GM12865 (cell line): ENCODE measurements at regions not wholly inside any gene's neighbourhood (a gene's known extent, or its start where the extent isn't known, plus 50 kb on each side); places are given as distances from the start of the nearest gene placed in this dataset.

ENCODE experiments used
- DNase-seq: peaks from one replicate; pipeline ENCODE4 v3.0.0; 2010; ENCODE audit warnings: low read depth
- H3K4me3 ChIP-seq: 2 replicates; pipeline ENCODE4 v1.5.1; 2011; ENCODE audit warnings: mild to moderate bottlenecking, low read depth, low read length, control low read depth
- TF ChIP-seq, protein P1 (sequence below): IDR thresholded peaks from 2 replicates; pipeline ENCODE4 v1.5.1; 2011; ENCODE audit warnings: low read length, control low read depth, low read depth, inconsistent platforms; ENCODE audit not compliant: insufficient read depth; ENCODE audit errors: missing control alignments

DNA sequence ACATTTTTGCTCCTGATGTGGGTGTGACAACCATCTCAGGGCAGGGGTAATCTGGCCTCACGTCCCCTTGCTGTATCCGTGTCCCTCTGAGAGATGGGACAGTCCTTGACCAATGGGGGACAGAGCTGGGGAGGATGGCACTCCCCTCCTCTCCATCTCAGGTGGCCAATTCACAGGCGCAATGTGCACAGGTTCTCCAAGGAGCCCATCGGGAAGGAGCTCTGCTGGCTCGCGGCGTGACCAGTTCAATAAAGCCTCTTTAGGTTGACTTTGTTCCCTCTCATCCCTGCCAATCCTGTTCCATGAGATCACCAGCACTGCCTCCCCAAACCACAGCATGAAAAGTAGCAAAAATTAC, 196.3 kb upstream of the SLC24A3 start:
- TF ChIP-seq, protein P1, sequence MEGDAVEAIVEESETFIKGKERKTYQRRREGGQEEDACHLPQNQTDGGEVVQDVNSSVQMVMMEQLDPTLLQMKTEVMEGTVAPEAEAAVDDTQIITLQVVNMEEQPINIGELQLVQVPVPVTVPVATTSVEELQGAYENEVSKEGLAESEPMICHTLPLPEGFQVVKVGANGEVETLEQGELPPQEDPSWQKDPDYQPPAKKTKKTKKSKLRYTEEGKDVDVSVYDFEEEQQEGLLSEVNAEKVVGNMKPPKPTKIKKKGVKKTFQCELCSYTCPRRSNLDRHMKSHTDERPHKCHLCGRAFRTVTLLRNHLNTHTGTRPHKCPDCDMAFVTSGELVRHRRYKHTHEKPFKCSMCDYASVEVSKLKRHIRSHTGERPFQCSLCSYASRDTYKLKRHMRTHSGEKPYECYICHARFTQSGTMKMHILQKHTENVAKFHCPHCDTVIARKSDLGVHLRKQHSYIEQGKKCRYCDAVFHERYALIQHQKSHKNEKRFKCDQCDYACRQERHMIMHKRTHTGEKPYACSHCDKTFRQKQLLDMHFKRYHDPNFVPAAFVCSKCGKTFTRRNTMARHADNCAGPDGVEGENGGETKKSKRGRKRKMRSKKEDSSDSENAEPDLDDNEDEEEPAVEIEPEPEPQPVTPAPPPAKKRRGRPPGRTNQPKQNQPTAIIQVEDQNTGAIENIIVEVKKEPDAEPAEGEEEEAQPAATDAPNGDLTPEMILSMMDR = no peak
- no peak overlapping the region for H3K4me3 ChIP-seq
- no peak for DNase-seq

DNA sequence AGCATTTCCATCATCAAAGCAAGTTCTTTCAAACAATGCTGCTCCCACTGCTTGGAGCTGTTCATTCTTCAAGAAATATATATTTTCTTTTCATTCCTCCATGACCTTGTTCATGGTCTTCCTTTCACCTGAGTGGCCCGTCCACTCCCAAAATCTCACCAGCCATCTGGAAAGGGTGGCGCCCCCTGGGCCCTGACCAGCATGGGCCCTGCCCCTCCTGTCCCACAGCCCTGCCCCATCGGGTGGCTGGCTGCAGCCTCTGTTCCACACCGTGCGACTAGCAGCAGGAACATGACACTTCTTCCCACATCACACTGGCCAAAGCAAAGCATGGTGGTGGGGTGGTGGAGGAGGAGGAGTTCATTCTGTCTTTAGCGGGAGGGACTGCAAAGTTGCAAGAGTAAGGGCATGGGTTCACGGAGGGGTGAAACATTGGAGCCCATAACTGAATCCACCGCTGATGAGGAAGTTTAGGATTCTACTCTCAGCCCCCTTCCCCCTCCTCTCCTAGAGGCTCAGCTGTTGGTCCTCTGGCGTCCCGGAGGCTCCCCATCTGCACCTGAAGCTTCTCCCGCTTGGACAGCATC, 195.2 kb upstream of the SLC24A3 start:
- H3K4me3 ChIP-seq = no peak overlapping the region
- TF ChIP-seq, protein P1 = no peak
- DNase-seq = no peak

DNA sequence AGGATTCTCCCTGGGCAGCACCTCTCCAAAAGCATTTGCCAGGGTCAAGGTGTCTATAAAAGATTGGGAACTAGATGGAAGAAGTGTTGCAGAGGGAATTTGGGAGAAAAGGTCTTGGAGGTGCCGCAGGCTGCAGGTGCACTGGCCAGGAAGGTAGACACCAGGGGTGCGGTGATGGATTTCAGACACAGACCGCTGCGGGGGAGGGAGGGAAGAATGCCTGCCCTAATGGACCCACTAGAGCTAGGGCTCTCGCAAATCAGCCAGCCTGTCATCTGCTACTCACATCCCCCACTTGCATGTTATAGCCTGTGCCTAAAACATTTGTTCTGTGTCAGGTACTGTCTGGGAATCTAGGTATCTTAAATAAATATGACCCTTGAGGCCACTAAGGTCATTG, 193.6 kb upstream of the SLC24A3 start:
- TF ChIP-seq, protein P1 = no peak
- no peak overlapping the region for H3K4me3 ChIP-seq
- DNase-seq = no peak

DNA sequence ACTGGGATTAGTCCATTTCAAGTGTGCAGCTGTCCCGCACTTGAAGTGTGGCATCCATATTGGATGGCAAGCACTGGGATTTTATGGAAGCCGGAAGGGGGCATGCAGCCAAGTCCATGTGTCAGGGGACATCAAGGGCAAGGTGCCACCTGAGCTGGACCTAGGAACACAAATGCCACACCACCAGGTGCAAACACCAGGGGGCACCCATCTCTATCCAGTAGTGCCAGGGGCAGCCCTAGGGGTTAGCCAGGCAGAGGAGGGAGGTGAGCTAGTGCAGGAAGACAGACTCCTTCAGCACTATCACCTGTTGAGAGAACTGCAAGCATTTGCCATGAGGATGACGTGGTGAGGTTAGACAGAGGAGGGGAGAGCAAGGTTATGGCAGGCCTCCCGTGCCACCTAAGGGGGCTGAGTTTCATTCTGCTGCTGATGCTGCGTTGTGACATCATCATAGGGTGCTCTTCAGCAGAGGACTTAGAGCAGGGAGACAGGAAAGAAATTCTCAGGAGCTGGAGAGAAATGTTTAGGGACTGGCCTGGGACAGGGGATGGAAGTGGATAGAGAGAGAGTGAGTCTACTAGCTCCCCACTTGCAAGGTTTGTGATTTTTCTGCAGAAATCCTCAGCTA, 192.6 kb upstream of the SLC24A3 start:
- no peak for DNase-seq
- no peak overlapping the region for H3K4me3 ChIP-seq
- TF ChIP-seq, protein P1 = no peak

DNA sequence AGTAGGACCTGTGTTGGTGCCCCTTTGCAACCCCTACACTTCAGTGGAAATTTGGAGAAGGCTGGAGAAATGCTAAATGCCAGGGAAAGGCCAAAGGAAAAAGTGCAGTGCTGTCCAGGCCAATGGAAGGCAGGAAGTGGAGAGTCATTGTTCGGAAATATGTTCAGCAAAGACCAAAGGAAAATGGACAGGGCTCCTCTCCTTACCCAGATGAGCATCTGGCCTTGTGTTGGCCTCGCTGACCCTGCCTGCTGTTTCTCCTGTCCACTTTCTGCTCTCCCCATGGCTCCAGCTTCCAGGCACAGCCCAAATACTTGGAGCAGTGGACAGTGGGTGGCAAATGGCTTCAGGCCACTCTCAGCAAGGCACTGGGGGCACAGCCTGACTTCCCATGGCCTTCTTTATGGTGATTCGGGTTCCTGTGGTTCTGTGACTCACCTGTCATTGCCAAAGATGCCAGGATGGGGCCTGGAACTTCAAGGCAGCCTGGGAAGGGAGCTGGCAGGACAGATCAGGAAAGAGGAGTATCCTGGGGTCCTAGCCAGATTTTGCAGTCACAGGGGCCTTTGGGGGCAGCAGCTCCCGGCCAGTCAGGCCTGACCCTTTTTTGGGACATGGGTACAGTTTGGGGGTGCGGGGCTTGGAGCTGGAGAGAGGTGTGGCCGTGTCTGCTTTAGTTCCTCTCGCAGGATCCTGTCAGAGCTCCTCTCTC, 190.9 kb upstream of the SLC24A3 start:
- TF ChIP-seq, protein P1 = no peak
- no peak overlapping the region for H3K4me3 ChIP-seq

DNA sequence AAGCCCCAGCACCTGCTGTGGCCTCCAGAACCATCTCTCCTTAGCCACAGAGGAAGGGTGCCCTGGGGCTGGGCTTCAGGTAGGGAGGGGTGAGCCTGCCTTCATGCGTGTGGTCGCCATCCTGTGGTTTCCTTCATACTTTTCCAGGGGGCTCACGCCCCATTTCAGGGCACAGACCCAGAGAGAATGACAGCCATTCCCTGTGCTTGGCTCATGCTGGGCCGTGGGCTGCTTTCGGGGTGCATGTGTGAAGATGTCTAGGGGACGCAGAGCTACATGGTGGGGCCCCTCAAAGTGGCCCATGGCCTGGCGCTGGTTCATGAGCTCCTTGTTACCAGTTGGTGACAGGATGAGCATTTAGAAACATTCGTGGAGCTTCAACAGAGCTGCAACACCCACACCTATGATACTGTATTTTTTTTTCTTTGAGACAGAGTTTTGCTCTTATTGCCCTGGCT, 190.3 kb upstream of the SLC24A3 start:
- H3K4me3 ChIP-seq = no peak overlapping the region
- TF ChIP-seq, protein P1 = no peak
- no peak for DNase-seq

More for the DNA sequence above, 190.9 kb upstream of the SLC24A3 start:
- DNase-seq = no peak
